Fibroblast of villous mesenchyme (primary cell): ENCODE measurements at regions not wholly inside any gene's neighbourhood (a gene's known extent, or its start where the extent isn't known, plus 50 kb on each side); places are given as distances from the start of the nearest gene placed in this dataset.
A peak's percentile ranks its signal among the peaks of the same experiment; 100 is the strongest.
"Not testable (repeated sequence)": the region's sequence is repeated elsewhere in the genome, so short reads cannot be mapped to it uniquely, and the experiment has no call there.

Source experiments
- DNase-seq: peaks from one replicate; pipeline ENCODE4 v3.0.0-alpha.2; 2010; ENCODE audit warnings: low read depth
- H3K4me3 ChIP-seq: 2 replicates; pipeline ENCODE4 v1.5.1; 2011; ENCODE audit warnings: low read depth, mild to moderate bottlenecking, low read length
- CTCF ChIP-seq: IDR thresholded peaks from 2 replicates; pipeline ENCODE4 v1.5.1; 2012; ENCODE audit warnings: low read depth, mild to moderate bottlenecking, low read length; ENCODE audit not compliant: insufficient read depth

- TF ChIP-seq CTCF = no peak
- DNase-seq = no peak
- no peak overlapping the region for H3K4me3 ChIP-seq
Observed at GRCh38 chr10:36007369-36007768, 365.3 kb upstream of the FZD8 start.

GRCh38 chr10:36003688-36004087, 361.6 kb upstream of the FZD8 start:
- no peak for DNase-seq
- TF ChIP-seq CTCF = no peak
- H3K4me3 ChIP-seq = no peak overlapping the region

GRCh38 chr10:36003031-36003600, 361.0 kb upstream of the FZD8 start:
- H3K4me3 ChIP-seq = no peak overlapping the region
- no peak for DNase-seq
- TF ChIP-seq CTCF = no peak

- DNase-seq = no peak
- TF ChIP-seq CTCF = no peak
- no peak overlapping the region for H3K4me3 ChIP-seq
Observed at GRCh38 chr10:36002445-36002844, 360.3 kb upstream of the FZD8 start.

- peak; percentile 23 for TF ChIP-seq CTCF
- peak; percentile 5 for DNase-seq
- H3K4me3 ChIP-seq = not testable (repeated sequence)
Observed at GRCh38 chr10:36000754-36001153, 358.7 kb upstream of the FZD8 start.

GRCh38 chr10:35998026-35998425, 355.9 kb upstream of the FZD8 start:
- H3K4me3 ChIP-seq = no peak overlapping the region
- peak; percentile 48 for DNase-seq

More at GRCh38 chr10:35998026-35998425, 355.9 kb upstream of the FZD8 start:
- no peak for TF ChIP-seq CTCF
